GM10266 (cell line): ENCODE measurements at regions not wholly inside any gene's neighbourhood (a gene's known extent, or its start where the extent isn't known, plus 50 kb on each side); places are given as distances from the start of the nearest gene placed in this dataset.

Source experiments
- DNase-seq: peaks from one replicate; pipeline ENCODE4 v3.0.0; 2012; ENCODE audit errors: extremely low spot score
- CTCF ChIP-seq: IDR thresholded peaks from 2 replicates; pipeline ENCODE4 v1.5.1; 2012; ENCODE audit warnings: mild to moderate bottlenecking, low read depth; ENCODE audit not compliant: control insufficient read depth, insufficient read depth; ENCODE audit errors: missing control alignments

GRCh38 chr14:34204774-34205173 lies 253.9 kb upstream of the EGLN3 start:
- no peak for DNase-seq
- no peak for TF ChIP-seq CTCF

GRCh38 chr14:34203251-34203722 lies 252.4 kb upstream of the EGLN3 start:
- no peak for DNase-seq
- TF ChIP-seq CTCF, result no peak

- no peak for TF ChIP-seq CTCF
- DNase-seq, result no peak
Observed at GRCh38 chr14:34201909-34202637, 251.2 kb upstream of the EGLN3 start.

- no peak for TF ChIP-seq CTCF
Observed at GRCh38 chr14:34199585-34199984, 248.7 kb upstream of the EGLN3 start.

GRCh38 chr14:34198096-34198495 lies 247.2 kb upstream of the EGLN3 start:
- no peak for TF ChIP-seq CTCF
- DNase-seq, result no peak

More at GRCh38 chr14:34199585-34199984, 248.7 kb upstream of the EGLN3 start:
- no peak for DNase-seq

- no peak for TF ChIP-seq CTCF
- DNase-seq, result no peak
Observed at GRCh38 chr14:34195964-34196363, 245.1 kb upstream of the EGLN3 start.

GRCh38 chr14:34190717-34191116 lies 239.8 kb upstream of the EGLN3 start:
- no peak for DNase-seq
- no peak for TF ChIP-seq CTCF
